Ureter (tissue), 1 donor: ENCODE measurements at regions not wholly inside any gene's neighbourhood (a gene's known extent, or its start where the extent isn't known, plus 50 kb on each side); places are given as distances from the start of the nearest gene placed in this dataset.
"Not testable (repeated sequence)": the region's sequence is repeated elsewhere in the genome, so short reads cannot be mapped to it uniquely, and the experiment has no call there.

Experiments
- DNase-seq: peaks from one replicate; pipeline ENCODE4 v3.0.0-alpha.2; 2020; ENCODE audit warnings: low spot score
- donor health status: DM: yes; HTN: yes; CAD: no.

GRCh38 chr3:164375995-164376394, 702.3 kb downstream of the SI start:
- DNase-seq, result no peak

GRCh38 chr3:164375538-164375937, 702.8 kb downstream of the SI start:
- no peak for DNase-seq

GRCh38 chr3:164371681-164372080, 706.6 kb downstream of the SI start:
- no peak for DNase-seq

- no peak for DNase-seq
Observed at GRCh38 chr3:164370970-164371369, 707.3 kb downstream of the SI start.

GRCh38 chr3:164365242-164365641, 713.1 kb downstream of the SI start:
- DNase-seq, result no peak

GRCh38 chr3:164364111-164364510, 714.2 kb downstream of the SI start:
- DNase-seq, result no peak

GRCh38 chr3:164360738-164361406, 717.4 kb downstream of the SI start:
- no peak for DNase-seq

- no peak for DNase-seq
Observed at GRCh38 chr3:164360078-164360578, 718.2 kb downstream of the SI start.

- DNase-seq, result no peak
Observed at GRCh38 chr3:164352991-164353390, 725.3 kb downstream of the SI start.

GRCh38 chr3:164351131-164351530, 727.2 kb downstream of the SI start:
- no peak for DNase-seq

- DNase-seq, result not testable (repeated sequence)
Observed at GRCh38 chr3:164342206-164342605, 736.1 kb downstream of the SI start.

GRCh38 chr3:164341086-164341485, 737.2 kb downstream of the SI start:
- no peak for DNase-seq

- no peak for DNase-seq
Observed at GRCh38 chr3:164340273-164340672, 738.0 kb downstream of the SI start.

GRCh38 chr3:164332831-164333802, 745.2 kb downstream of the SI start:
- DNase-seq, result no peak

- no peak for DNase-seq
Observed at GRCh38 chr3:164326714-164327113, 751.6 kb downstream of the SI start.

GRCh38 chr3:164320962-164321361, 757.3 kb downstream of the SI start:
- no peak for DNase-seq

- no peak for DNase-seq
Observed at GRCh38 chr3:164306042-164306441, 772.3 kb downstream of the SI start.

- no peak for DNase-seq
Observed at GRCh38 chr3:164303894-164304293, 774.4 kb downstream of the SI start.

- DNase-seq, result no peak
Observed at GRCh38 chr3:164302622-164303021, 775.7 kb downstream of the SI start.

- DNase-seq, result not testable (repeated sequence)
Observed at GRCh38 chr3:164291486-164291885, 786.8 kb downstream of the SI start.

- DNase-seq, result no peak
Observed at GRCh38 chr3:164278550-164278949, 799.7 kb downstream of the SI start.

GRCh38 chr3:164267053-164267452, 811.2 kb downstream of the SI start:
- no peak for DNase-seq

- DNase-seq, result no peak
Observed at GRCh38 chr3:164250923-164251322, 827.4 kb downstream of the SI start.
